Bronchial epithelial cell (primary cell): ENCODE measurements at regions not wholly inside any gene's neighbourhood (a gene's known extent, or its start where the extent isn't known, plus 50 kb on each side); places are given as distances from the start of the nearest gene placed in this dataset.
"Not testable (repeated sequence)": the region's sequence is repeated elsewhere in the genome, so short reads cannot be mapped to it uniquely, and the experiment has no call there.

ENCODE experiments used
- DNase-seq: peaks from one replicate; pipeline ENCODE4 v3.0.0-alpha.2; 2010; ENCODE audit warnings: low read depth
- FAIRE-seq: peaks from 2 replicates; lab custom pipeline; 2011; peaks lifted over from hg19 to GRCh38; lab: Jason Lieb, UNC
- H3K27me3 ChIP-seq: 2 replicates; pipeline ENCODE4 v1.5.1; 2011; ENCODE audit warnings: low read length; ENCODE audit not compliant: control insufficient read depth, insufficient read depth
- H3K36me3 ChIP-seq: 2 replicates; pipeline ENCODE4 v1.5.1; 2011; ENCODE audit warnings: low read length; ENCODE audit not compliant: control insufficient read depth, insufficient read depth
- H3K4me3 ChIP-seq: 2 replicates; pipeline ENCODE4 v1.5.1; 2011; ENCODE audit warnings: mild to moderate bottlenecking, low read depth, low read length, control low read depth
- CTCF ChIP-seq: IDR thresholded peaks from 2 replicates; pipeline ENCODE4 v1.5.1; 2011; ENCODE audit warnings: mild to moderate bottlenecking, moderate library complexity, low read length, control low read depth, inconsistent platforms; ENCODE audit not compliant: insufficient read depth, severe bottlenecking

- H3K36me3 ChIP-seq = no peaks in the 10 kb centered on the region
- FAIRE-seq (no peak), DNase-seq (no peak)
- TF ChIP-seq CTCF = no peak
- H3K4me3 ChIP-seq = no peak overlapping the region
- no peaks in the 10 kb centered on the region for H3K27me3 ChIP-seq
These were observed 367.5 kb downstream of the DSC3 start for GRCh38 chr18:30675072-30675471.

GRCh38 chr18:30674596-30674995 is 367.9 kb downstream of the DSC3 start:
- Histone ChIP-seq H3K4me3 (no peak overlapping the region), H3K36me3 (no peaks in the 10 kb centered on the region), H3K27me3 (no peaks in the 10 kb centered on the region)
- no peak for DNase-seq
- TF ChIP-seq CTCF = no peak
- no peak for FAIRE-seq

- H3K27me3 ChIP-seq, DNase-seq, FAIRE-seq, H3K36me3 ChIP-seq, H3K4me3 ChIP-seq: not testable (repeated sequence)
These were observed 370.1 kb downstream of the DSC3 start for GRCh38 chr18:30672439-30672838.

GRCh38 chr18:30658306-30658705 is 384.2 kb downstream of the DSC3 start:
- Histone ChIP-seq H3K36me3 (no peaks in the 10 kb centered on the region), H3K27me3 (no peaks in the 10 kb centered on the region), H3K4me3 (no peak overlapping the region)
- FAIRE-seq (no peak), DNase-seq (no peak)
- TF ChIP-seq CTCF = no peak

- DNase-seq = no peak
These were observed 390.2 kb downstream of the DSC3 start for GRCh38 chr18:30652387-30652786.

GRCh38 chr18:30650499-30650898 is 392.0 kb downstream of the DSC3 start:
- FAIRE-seq = no peak
- no peak for DNase-seq
- Histone ChIP-seq H3K4me3 (no peak overlapping the region), H3K36me3 (no peaks in the 10 kb centered on the region), H3K27me3 (no peaks in the 10 kb centered on the region)
- TF ChIP-seq CTCF = no peak

More at GRCh38 chr18:30652387-30652786, 390.2 kb downstream of the DSC3 start:
- Histone ChIP-seq H3K36me3 (no peaks in the 10 kb centered on the region), H3K27me3 (no peaks in the 10 kb centered on the region), H3K4me3 (no peak overlapping the region)
- TF ChIP-seq CTCF = no peak
- FAIRE-seq = no peak
